Parathyroid adenoma (tissue), 2 donors: ENCODE measurements at regions not wholly inside any gene's neighbourhood (a gene's known extent, or its start where the extent isn't known, plus 50 kb on each side); places are given as distances from the start of the nearest gene placed in this dataset.
"Not testable (repeated sequence)": the region's sequence is repeated elsewhere in the genome, so short reads cannot be mapped to it uniquely, and the experiment has no call there.

ENCODE experiments used
- H2AFZ ChIP-seq: fragments of 300-600 bp; sonication (generic); one replicate; pipeline ENCODE4 v1.7.0; 2017; ENCODE audit warnings: antibody characterized with exemption, mild to moderate bottlenecking
- H3K27ac ChIP-seq: fragments of 300-600 bp; sonication (generic); one replicate; pipeline ENCODE4 v1.7.0; 2017
- H3K27me3 ChIP-seq: fragments of 300-600 bp; sonication (generic); one replicate; pipeline ENCODE4 v1.7.0; 2017; ENCODE audit warnings: low read length; ENCODE audit not compliant: control insufficient read depth, insufficient read depth
- H3K36me3 ChIP-seq: fragments of 300-600 bp; sonication (generic); one replicate; pipeline ENCODE4 v1.7.0; 2017; ENCODE audit warnings: low read length; ENCODE audit not compliant: control insufficient read depth, insufficient read depth
- H3K4me1 ChIP-seq: fragments of 300-600 bp; sonication (generic); one replicate; pipeline ENCODE4 v1.7.0; 2017; ENCODE audit warnings: control low read depth
- H3K4me2 ChIP-seq: fragments of 300-600 bp; sonication (generic); one replicate; pipeline ENCODE4 v1.7.0; 2017; ENCODE audit warnings: low read length
- H3K4me3 ChIP-seq: fragments of 300-600 bp; sonication (generic); one replicate; pipeline ENCODE4 v1.7.0; 2017; ENCODE audit warnings: low read depth, low read length
- H3K79me2 ChIP-seq: fragments of 300-600 bp; sonication (generic); one replicate; pipeline ENCODE4 v1.7.0; 2017; ENCODE audit warnings: control low read depth
- H3K9ac ChIP-seq: fragments of 300-600 bp; sonication (generic); one replicate; pipeline ENCODE4 v1.7.0; 2017; ENCODE audit warnings: mild to moderate bottlenecking
- H3K9me3 ChIP-seq: fragments of 300-600 bp; sonication (generic); one replicate; pipeline ENCODE4 v1.7.0; 2017; ENCODE audit warnings: low read length; ENCODE audit not compliant: control insufficient read depth
- CTCF ChIP-seq: fragments of 300-600 bp; sonication (generic); IDR thresholded peaks from one replicate; pipeline ENCODE4 v1.7.0; 2017; ENCODE audit warnings: antibody characterized with exemption, mild to moderate bottlenecking
- donor health status: primary hyperparathyroidism.

- no peak overlapping the region for H3K9ac ChIP-seq
- no peak overlapping the region for H3K27ac ChIP-seq
- no peaks in the 10 kb centered on the region for H3K79me2 ChIP-seq
- TF ChIP-seq CTCF = no peak
- no peaks in the 10 kb centered on the region for H3K27me3 ChIP-seq
- H3K4me2 ChIP-seq = no peak overlapping the region
- no peak overlapping the region for H2AFZ ChIP-seq
- H3K4me3 ChIP-seq = no peak overlapping the region
- no peaks in the 10 kb centered on the region for H3K36me3 ChIP-seq
- H3K4me1 ChIP-seq = no peaks in the 10 kb centered on the region
- no peaks in the 10 kb centered on the region for H3K9me3 ChIP-seq
Observed at GRCh38 chr9:27818348-27818747, 245.1 kb upstream of the C9orf72 start.

- H3K79me2 ChIP-seq = no peaks in the 10 kb centered on the region
- no peak overlapping the region for H3K27ac ChIP-seq
- H2AFZ ChIP-seq = no peak overlapping the region
- TF ChIP-seq CTCF = no peak
- no peak overlapping the region for H3K4me2 ChIP-seq
- no peaks in the 10 kb centered on the region for H3K27me3 ChIP-seq
- H3K4me1 ChIP-seq = no peaks in the 10 kb centered on the region
- no peaks in the 10 kb centered on the region for H3K9me3 ChIP-seq
- H3K4me3 ChIP-seq = no peak overlapping the region
- no peaks in the 10 kb centered on the region for H3K36me3 ChIP-seq
- no peak overlapping the region for H3K9ac ChIP-seq
Observed at GRCh38 chr9:27828908-27829307, 255.6 kb upstream of the C9orf72 start.

- no peaks in the 10 kb centered on the region for H3K9me3 ChIP-seq
- H3K79me2 ChIP-seq = no peaks in the 10 kb centered on the region
- H2AFZ ChIP-seq = no peak overlapping the region
Observed at GRCh38 chr9:27829621-27830020, 256.3 kb upstream of the C9orf72 start.

GRCh38 chr9:27832108-27832507 lies 258.8 kb upstream of the C9orf72 start:
- not testable (repeated sequence) for H3K4me2 ChIP-seq, H3K36me3 ChIP-seq, H3K9ac ChIP-seq, H3K4me1 ChIP-seq, H3K27ac ChIP-seq, H3K27me3 ChIP-seq, H2AFZ ChIP-seq, H3K79me2 ChIP-seq, H3K9me3 ChIP-seq, H3K4me3 ChIP-seq

More at GRCh38 chr9:27829621-27830020, 256.3 kb upstream of the C9orf72 start:
- TF ChIP-seq CTCF = no peak
- Histone ChIP-seq H3K36me3 (no peaks in the 10 kb centered on the region), H3K27ac (no peak overlapping the region), H3K27me3 (no peaks in the 10 kb centered on the region), H3K4me3 (no peak overlapping the region), H3K9ac (no peak overlapping the region), H3K4me2 (no peak overlapping the region), H3K4me1 (no peaks in the 10 kb centered on the region)

- H3K27ac ChIP-seq = no peak overlapping the region
- H3K4me2 ChIP-seq = no peak overlapping the region
- no peaks in the 10 kb centered on the region for H3K36me3 ChIP-seq
- no peaks in the 10 kb centered on the region for H3K79me2 ChIP-seq
- no peaks in the 10 kb centered on the region for H3K9me3 ChIP-seq
- TF ChIP-seq CTCF = no peak
- H3K4me3 ChIP-seq = no peak overlapping the region
- no peaks in the 10 kb centered on the region for H3K27me3 ChIP-seq
- H3K9ac ChIP-seq = no peak overlapping the region
- no peak overlapping the region for H2AFZ ChIP-seq
- H3K4me1 ChIP-seq = no peaks in the 10 kb centered on the region
Observed at GRCh38 chr9:27835286-27835685, 262.0 kb upstream of the C9orf72 start.
